NCI-H2196 (cell line): ENCODE measurements at regions not wholly inside any gene's neighbourhood (a gene's known extent, or its start where the extent isn't known, plus 50 kb on each side); places are given as distances from the start of the nearest gene placed in this dataset.

ENCODE experiments used
- DNase-seq: peaks from one replicate; lab custom pipeline; 2025; ENCODE audit not compliant: unreplicated experiment; lab: John Stamatoyannopoulos, UW

- DNase-seq, result no peak
These were observed 234.1 kb downstream of the OMA1 start for GRCh38 chr1:58312461-58312860.

GRCh38 chr1:58310881-58311280 lies 235.6 kb downstream of the OMA1 start:
- DNase-seq, result no peak

- DNase-seq, result no peak
These were observed 236.1 kb downstream of the OMA1 start for GRCh38 chr1:58310469-58310868.

GRCh38 chr1:58308206-58308605 lies 238.3 kb downstream of the OMA1 start:
- no peak for DNase-seq

GRCh38 chr1:58307431-58307830 lies 239.1 kb downstream of the OMA1 start:
- no peak for DNase-seq

- no peak for DNase-seq
These were observed 240.9 kb downstream of the OMA1 start for GRCh38 chr1:58305622-58306021.

GRCh38 chr1:58304346-58304975 lies 242.1 kb downstream of the OMA1 start:
- no peak for DNase-seq

GRCh38 chr1:58303841-58304240 lies 242.7 kb downstream of the OMA1 start:
- DNase-seq, result no peak

- no peak for DNase-seq
These were observed 253.1 kb downstream of the OMA1 start for GRCh38 chr1:58293388-58293787.

- no peak for DNase-seq
These were observed 255.7 kb downstream of the OMA1 start for GRCh38 chr1:58290685-58291372.

- no peak for DNase-seq
These were observed 257.8 kb downstream of the OMA1 start for GRCh38 chr1:58288624-58289142.

- DNase-seq, result no peak
These were observed 258.5 kb downstream of the OMA1 start for GRCh38 chr1:58287894-58288623.

GRCh38 chr1:58284225-58284510 lies 262.4 kb downstream of the OMA1 start:
- no peak for DNase-seq

- no peak for DNase-seq
These were observed 262.9 kb downstream of the OMA1 start for GRCh38 chr1:58283388-58284224.

GRCh38 chr1:58282623-58283387 lies 263.7 kb downstream of the OMA1 start:
- no peak for DNase-seq

GRCh38 chr1:58266242-58266641 lies 280.3 kb downstream of the OMA1 start:
- no peak for DNase-seq

GRCh38 chr1:58264462-58264861 lies 282.1 kb downstream of the OMA1 start:
- no peak for DNase-seq

GRCh38 chr1:58262702-58263101 lies 283.8 kb downstream of the OMA1 start:
- no peak for DNase-seq

- no peak for DNase-seq
These were observed 288.4 kb downstream of the OMA1 start for GRCh38 chr1:58258082-58258481.

GRCh38 chr1:58257003-58257402 lies 289.5 kb downstream of the OMA1 start:
- no peak for DNase-seq

- DNase-seq, result no peak
These were observed 290.0 kb downstream of the OMA1 start for GRCh38 chr1:58256546-58256945.
